ENCODE measurements at regions not wholly inside any gene's neighbourhood (a gene's known extent, or its start where the extent isn't known, plus 50 kb on each side); places are given as distances from the start of the nearest gene placed in this dataset.
"Not testable (repeated sequence)": the region's sequence is repeated elsewhere in the genome, so short reads cannot be mapped to it uniquely, and the experiment has no call there.

DNA sequence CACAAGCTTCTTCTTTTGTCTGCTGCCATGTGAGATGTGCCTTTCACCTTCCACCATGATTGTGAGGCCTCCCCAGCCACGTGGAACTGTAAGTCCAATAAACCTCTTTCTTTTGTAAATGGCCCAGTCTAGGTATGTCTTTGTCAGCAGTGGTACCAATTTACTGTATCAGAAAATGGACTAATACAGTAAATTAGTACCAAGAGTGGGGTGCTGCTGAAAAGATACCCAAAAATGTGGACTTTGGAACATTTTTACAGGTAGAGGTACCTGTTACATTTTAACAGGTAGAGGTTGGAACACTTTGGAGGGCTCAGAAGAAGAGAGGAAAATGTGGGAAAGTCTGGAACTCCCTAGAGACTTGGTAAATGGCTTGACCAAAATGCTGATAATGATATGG is 96.8 kb upstream of the SYN3 start:
- not testable (repeated sequence) for DNase-seq; H3K4me2 ChIP-seq (ENCODE audit: low read length); H3K79me2 ChIP-seq (ENCODE audit: control insufficient read depth, insufficient read depth, low read length); H3K27me3 ChIP-seq (ENCODE audit: insufficient read depth, low read length, poor library complexity); H3K4me1 ChIP-seq (ENCODE audit: control insufficient read depth, low read depth, low read length); H3K4me3 ChIP-seq (ENCODE audit: low read length); H3K23ac ChIP-seq (ENCODE audit: low read length); H3K18ac ChIP-seq (ENCODE audit: low read length); H3K9ac ChIP-seq (ENCODE audit: low read length); H3K4ac ChIP-seq (ENCODE audit: low read depth, low read length); H2AK5ac ChIP-seq (ENCODE audit: low read length); H4K8ac ChIP-seq (ENCODE audit: low read depth, low read length); H4K5ac ChIP-seq (ENCODE audit: low read length); H2BK120ac ChIP-seq (ENCODE audit: low read depth, low read length); H2BK15ac ChIP-seq (replicated peaks; ENCODE audit: low read depth); H3K56ac ChIP-seq (ENCODE audit: low read length); H3K79me1 ChIP-seq (ENCODE audit: low read length); H2BK5ac ChIP-seq (ENCODE audit: low read length); H3K36me3 ChIP-seq (ENCODE audit: control insufficient read depth, insufficient read depth, low read length); H3K27ac ChIP-seq (ENCODE audit: low read depth, low read length)
- no CpG with 5 or more reads among the region's 1 CpG for WGBS (ENCODE audit: extremely low coverage, insufficient coverage, low lambda C conversion rate)

- H2BK5ac ChIP-seq (ENCODE audit: low read length) = no peak overlapping the region
- no peak overlapping the region for H2BK120ac ChIP-seq (ENCODE audit: low read depth, low read length)
- H3K79me2 ChIP-seq (ENCODE audit: control insufficient read depth, insufficient read depth, low read length) = no peaks in the 10 kb centered on the region
- H3K9ac ChIP-seq (ENCODE audit: low read length) = no peak overlapping the region
- no peaks in the 10 kb centered on the region for H3K27me3 ChIP-seq (ENCODE audit: insufficient read depth, low read length, poor library complexity)
- H4K8ac ChIP-seq (ENCODE audit: low read depth, low read length) = no peak overlapping the region
- no peak for DNase-seq
- H2AK5ac ChIP-seq (ENCODE audit: low read length) = no peak overlapping the region
- H3K18ac ChIP-seq (ENCODE audit: low read length) = no peak overlapping the region
- H3K4ac ChIP-seq (ENCODE audit: low read depth, low read length) = no peak overlapping the region
- H3K23ac ChIP-seq (ENCODE audit: low read length) = no peak overlapping the region
- no peaks in the 10 kb centered on the region for H3K4me1 ChIP-seq (ENCODE audit: control insufficient read depth, low read depth, low read length)
- H3K4me2 ChIP-seq (ENCODE audit: low read length) = no peak overlapping the region
- H3K36me3 ChIP-seq (ENCODE audit: control insufficient read depth, insufficient read depth, low read length) = no peaks in the 10 kb centered on the region
- H2BK15ac ChIP-seq (replicated peaks; ENCODE audit: low read depth) = no peak overlapping the region
- no peak overlapping the region for H3K56ac ChIP-seq (ENCODE audit: low read length)
- no peak overlapping the region for H4K5ac ChIP-seq (ENCODE audit: low read length)
- H3K4me3 ChIP-seq (ENCODE audit: low read length) = no peak overlapping the region
- H3K79me1 ChIP-seq (ENCODE audit: low read length) = no peaks in the 10 kb centered on the region
- no CpG with 5 or more reads among the region's 2 CpGs for WGBS (ENCODE audit: extremely low coverage, insufficient coverage, low lambda C conversion rate)
- H3K27ac ChIP-seq (ENCODE audit: low read depth, low read length) = no peak overlapping the region
These were observed 91.4 kb upstream of the SYN3 start for GRCh38 chr22:33149611-33150010.

- Histone ChIP-seq H3K27ac (ENCODE audit: low read depth, low read length) (no peak overlapping the region), H3K23ac (ENCODE audit: low read length) (no peak overlapping the region), H2BK5ac (ENCODE audit: low read length) (no peak overlapping the region), H3K4me3 (ENCODE audit: low read length) (no peak overlapping the region), H2AK5ac (ENCODE audit: low read length) (no peak overlapping the region), H2BK120ac (ENCODE audit: low read depth, low read length) (no peak overlapping the region), H3K56ac (ENCODE audit: low read length) (no peak overlapping the region), H3K4me1 (ENCODE audit: control insufficient read depth, low read depth, low read length) (no peaks in the 10 kb centered on the region), H3K4ac (ENCODE audit: low read depth, low read length) (no peak overlapping the region), H2BK15ac (replicated peaks; ENCODE audit: low read depth) (no peak overlapping the region), H4K8ac (ENCODE audit: low read depth, low read length) (no peak overlapping the region), H4K5ac (ENCODE audit: low read length) (no peak overlapping the region), H3K79me1 (ENCODE audit: low read length) (no peaks in the 10 kb centered on the region), H3K27me3 (ENCODE audit: insufficient read depth, low read length, poor library complexity) (no peaks in the 10 kb centered on the region), H3K4me2 (ENCODE audit: low read length) (no peak overlapping the region), H3K18ac (ENCODE audit: low read length) (no peak overlapping the region), H3K9ac (ENCODE audit: low read length) (no peak overlapping the region), H3K79me2 (ENCODE audit: control insufficient read depth, insufficient read depth, low read length) (no peaks in the 10 kb centered on the region), H3K36me3 (ENCODE audit: control insufficient read depth, insufficient read depth, low read length) (no peaks in the 10 kb centered on the region)
- no peak for DNase-seq
- WGBS (ENCODE audit: extremely low coverage, insufficient coverage, low lambda C conversion rate) = no CpG with 5 or more reads among the region's 1 CpG
These were observed 86.5 kb upstream of the SYN3 start for GRCh38 chr22:33144721-33145120.

GRCh38 chr22:33142282-33143055 is 84.3 kb upstream of the SYN3 start:
- H2BK5ac ChIP-seq (ENCODE audit: low read length) = no peak overlapping the region
- H3K4me2 ChIP-seq (ENCODE audit: low read length) = no peak overlapping the region
- H2AK5ac ChIP-seq (ENCODE audit: low read length) = no peak overlapping the region
- no peak overlapping the region for H3K18ac ChIP-seq (ENCODE audit: low read length)
- H4K5ac ChIP-seq (ENCODE audit: low read length) = no peak overlapping the region
- H3K27me3 ChIP-seq (ENCODE audit: insufficient read depth, low read length, poor library complexity) = no peaks in the 10 kb centered on the region
- H3K56ac ChIP-seq (ENCODE audit: low read length) = no peak overlapping the region
- no peak overlapping the region for H2BK120ac ChIP-seq (ENCODE audit: low read depth, low read length)
- H2BK15ac ChIP-seq (replicated peaks; ENCODE audit: low read depth) = no peak overlapping the region
- H3K27ac ChIP-seq (ENCODE audit: low read depth, low read length) = no peak overlapping the region
- H3K79me2 ChIP-seq (ENCODE audit: control insufficient read depth, insufficient read depth, low read length) = no peaks in the 10 kb centered on the region
- no peak overlapping the region for H3K9ac ChIP-seq (ENCODE audit: low read length)
- no peak overlapping the region for H4K8ac ChIP-seq (ENCODE audit: low read depth, low read length)
- WGBS (ENCODE audit: extremely low coverage, insufficient coverage, low lambda C conversion rate) = no CpG with 5 or more reads among the region's 4 CpGs
- H3K79me1 ChIP-seq (ENCODE audit: low read length) = no peaks in the 10 kb centered on the region
- no peak overlapping the region for H3K4ac ChIP-seq (ENCODE audit: low read depth, low read length)
- no peaks in the 10 kb centered on the region for H3K4me1 ChIP-seq (ENCODE audit: control insufficient read depth, low read depth, low read length)
- no peaks in the 10 kb centered on the region for H3K36me3 ChIP-seq (ENCODE audit: control insufficient read depth, insufficient read depth, low read length)
- no peak for DNase-seq
- H3K23ac ChIP-seq (ENCODE audit: low read length) = no peak overlapping the region
- no peak overlapping the region for H3K4me3 ChIP-seq (ENCODE audit: low read length)

GRCh38 chr22:33139937-33140336 is 81.8 kb upstream of the SYN3 start:
- Histone ChIP-seq H3K27ac (ENCODE audit: low read depth, low read length) (no peak overlapping the region), H3K56ac (ENCODE audit: low read length) (no peak overlapping the region), H3K9ac (ENCODE audit: low read length) (no peak overlapping the region), H3K4me2 (ENCODE audit: low read length) (no peak overlapping the region), H3K79me1 (ENCODE audit: low read length) (no peaks in the 10 kb centered on the region), H2BK5ac (ENCODE audit: low read length) (no peak overlapping the region), H3K4me3 (ENCODE audit: low read length) (no peak overlapping the region), H3K4me1 (ENCODE audit: control insufficient read depth, low read depth, low read length) (no peaks in the 10 kb centered on the region), H2BK120ac (ENCODE audit: low read depth, low read length) (no peak overlapping the region), H2AK5ac (ENCODE audit: low read length) (no peak overlapping the region), H3K23ac (ENCODE audit: low read length) (no peak overlapping the region), H3K18ac (ENCODE audit: low read length) (no peak overlapping the region), H3K36me3 (ENCODE audit: control insufficient read depth, insufficient read depth, low read length) (no peaks in the 10 kb centered on the region), H3K4ac (ENCODE audit: low read depth, low read length) (no peak overlapping the region), H4K5ac (ENCODE audit: low read length) (no peak overlapping the region), H2BK15ac (replicated peaks; ENCODE audit: low read depth) (no peak overlapping the region), H3K27me3 (ENCODE audit: insufficient read depth, low read length, poor library complexity) (no peaks in the 10 kb centered on the region), H4K8ac (ENCODE audit: low read depth, low read length) (no peak overlapping the region), H3K79me2 (ENCODE audit: control insufficient read depth, insufficient read depth, low read length) (no peaks in the 10 kb centered on the region)
- peak; percentile 19 for DNase-seq

DNA sequence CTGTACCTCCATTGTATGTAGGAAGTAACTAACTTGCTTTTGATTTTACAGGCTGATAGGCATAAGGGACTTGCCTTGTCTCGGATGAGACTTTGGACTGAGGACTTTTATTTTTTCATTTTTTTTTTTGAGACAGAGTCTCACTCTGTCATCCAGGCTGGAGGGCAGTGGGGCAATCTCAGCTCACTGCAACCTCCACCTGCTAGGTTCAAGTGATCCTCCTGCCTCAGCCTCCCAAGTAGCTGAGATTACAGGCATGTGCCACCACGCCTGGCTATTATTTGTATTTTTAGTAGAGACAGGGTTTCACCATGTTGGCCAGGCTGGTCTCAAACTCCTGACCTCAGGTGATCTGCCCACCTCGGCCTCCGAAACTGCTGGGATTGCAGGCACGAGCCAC is 80.2 kb upstream of the SYN3 start:
- H3K27me3 ChIP-seq (ENCODE audit: insufficient read depth, low read length, poor library complexity); H3K4me2 ChIP-seq (ENCODE audit: low read length); H4K8ac ChIP-seq (ENCODE audit: low read depth, low read length); H2BK15ac ChIP-seq (replicated peaks; ENCODE audit: low read depth); H2BK120ac ChIP-seq (ENCODE audit: low read depth, low read length); H2BK5ac ChIP-seq (ENCODE audit: low read length); H3K4me3 ChIP-seq (ENCODE audit: low read length); H3K79me1 ChIP-seq (ENCODE audit: low read length); H3K18ac ChIP-seq (ENCODE audit: low read length); H3K56ac ChIP-seq (ENCODE audit: low read length); H3K36me3 ChIP-seq (ENCODE audit: control insufficient read depth, insufficient read depth, low read length); H2AK5ac ChIP-seq (ENCODE audit: low read length); H3K79me2 ChIP-seq (ENCODE audit: control insufficient read depth, insufficient read depth, low read length); H4K5ac ChIP-seq (ENCODE audit: low read length); H3K27ac ChIP-seq (ENCODE audit: low read depth, low read length); H3K23ac ChIP-seq (ENCODE audit: low read length); H3K4me1 ChIP-seq (ENCODE audit: control insufficient read depth, low read depth, low read length); DNase-seq; H3K4ac ChIP-seq (ENCODE audit: low read depth, low read length); H3K9ac ChIP-seq (ENCODE audit: low read length): not testable (repeated sequence)
- WGBS (ENCODE audit: extremely low coverage, insufficient coverage, low lambda C conversion rate) = no CpG with 5 or more reads among the region's 5 CpGs
